ENCODE measurements at regions not wholly inside any gene's neighbourhood (a gene's known extent, or its start where the extent isn't known, plus 50 kb on each side); places are given as distances from the start of the nearest gene placed in this dataset.

GRCh38 chrX:78886550-78886949, 58.6 kb upstream of the P2RY10 start:
- TF ChIP-seq HOXA7 (CRISPR knock-in tag; IDR thresholded peaks at IDR 0.05; ENCODE audit: borderline replicate concordance) (no peak), KLF17 (tag by site-specific recombination; IDR thresholded peaks at IDR 0.05) (no peak), PRDM1 (tag by site-specific recombination; IDR thresholded peaks at IDR 0.05) (no peak), REPIN1 (tag by site-specific recombination; IDR thresholded peaks at IDR 0.05; ENCODE audit: low read depth) (no peak), ZNF473 (tag by site-specific recombination; IDR thresholded peaks at IDR 0.05) (no peak), ZSCAN23 (tag by site-specific recombination; IDR thresholded peaks at IDR 0.05) (no peak), ZNF114 (tag by site-specific recombination; IDR thresholded peaks at IDR 0.05) (no peak), BCL11B (tag by site-specific recombination; IDR thresholded peaks at IDR 0.05; ENCODE audit: low read depth) (no peak)
- H3K4me1 ChIP-seq (ENCODE audit: control insufficient read depth, insufficient read depth, low read length) = no peaks in the 10 kb centered on the region
- H3K4me3 ChIP-seq (ENCODE audit: low read depth, low read length) = no peak overlapping the region
- ChIA-PET POLR2A (no interaction called here), CTCF (interaction anchor here (0.6 to 0.8 kb wide), 2 partner anchors 289 to 310 kb away, joined by 3 read pairs; no protein-coding TSS in a partner anchor)
- no peaks in the 10 kb centered on the region for H3K36me3 ChIP-seq (ENCODE audit: control insufficient read depth in 2 of 2, insufficient read depth in 1 of 2, low read length in 2 of 2)
- H3K9me3 ChIP-seq (ENCODE audit: control insufficient read depth, insufficient read depth, low read depth, low read length) = no peaks in the 10 kb centered on the region; the same call in 1 of the 2 replicates
- no peak overlapping the region for H3K27ac ChIP-seq (ENCODE audit: extremely low read depth, low read depth, low read length)
